ENCODE measurements at regions not wholly inside any gene's neighbourhood (a gene's known extent, or its start where the extent isn't known, plus 50 kb on each side); places are given as distances from the start of the nearest gene placed in this dataset.

DNA sequence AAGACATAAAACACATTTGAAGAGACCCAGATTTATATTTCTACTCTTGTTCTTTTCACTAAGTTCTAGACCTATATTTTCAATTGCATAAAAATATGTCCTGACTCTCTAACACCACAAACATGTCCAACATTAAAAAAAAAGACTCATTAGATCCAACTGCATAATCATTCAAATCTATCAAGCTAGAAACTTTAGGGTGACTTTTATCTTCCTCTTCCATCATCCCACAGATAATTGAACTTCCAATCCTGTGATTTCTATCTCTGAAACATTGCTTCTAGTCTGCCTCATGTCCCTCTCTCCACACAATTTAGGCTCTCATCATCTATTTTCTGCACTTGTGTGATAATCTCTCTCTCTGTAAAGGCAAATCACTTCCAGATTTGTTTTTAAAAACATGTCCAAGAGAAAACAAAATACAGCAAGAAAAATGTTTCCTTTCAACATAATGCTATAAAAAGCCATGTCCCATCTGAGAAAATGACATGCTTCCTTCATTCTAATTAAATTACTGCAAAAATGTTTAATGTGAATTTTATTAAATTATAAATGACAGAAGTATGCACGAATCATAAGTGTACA, 615.9 kb downstream of the RNF144B start:
- TF ChIP-seq, protein P1, sequence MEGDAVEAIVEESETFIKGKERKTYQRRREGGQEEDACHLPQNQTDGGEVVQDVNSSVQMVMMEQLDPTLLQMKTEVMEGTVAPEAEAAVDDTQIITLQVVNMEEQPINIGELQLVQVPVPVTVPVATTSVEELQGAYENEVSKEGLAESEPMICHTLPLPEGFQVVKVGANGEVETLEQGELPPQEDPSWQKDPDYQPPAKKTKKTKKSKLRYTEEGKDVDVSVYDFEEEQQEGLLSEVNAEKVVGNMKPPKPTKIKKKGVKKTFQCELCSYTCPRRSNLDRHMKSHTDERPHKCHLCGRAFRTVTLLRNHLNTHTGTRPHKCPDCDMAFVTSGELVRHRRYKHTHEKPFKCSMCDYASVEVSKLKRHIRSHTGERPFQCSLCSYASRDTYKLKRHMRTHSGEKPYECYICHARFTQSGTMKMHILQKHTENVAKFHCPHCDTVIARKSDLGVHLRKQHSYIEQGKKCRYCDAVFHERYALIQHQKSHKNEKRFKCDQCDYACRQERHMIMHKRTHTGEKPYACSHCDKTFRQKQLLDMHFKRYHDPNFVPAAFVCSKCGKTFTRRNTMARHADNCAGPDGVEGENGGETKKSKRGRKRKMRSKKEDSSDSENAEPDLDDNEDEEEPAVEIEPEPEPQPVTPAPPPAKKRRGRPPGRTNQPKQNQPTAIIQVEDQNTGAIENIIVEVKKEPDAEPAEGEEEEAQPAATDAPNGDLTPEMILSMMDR (IDR thresholded peaks at IDR 0.05) = no peak
- TF ChIP-seq EP300 (IDR thresholded peaks at IDR 0.05) (no peak), POLR2A (IDR thresholded peaks at IDR 0.05) (no peak)

Measured in upper lobe of left lung (tissue), 4 donors.